Sigmoid colon (tissue), 6 donors: ENCODE measurements at regions not wholly inside any gene's neighbourhood (a gene's known extent, or its start where the extent isn't known, plus 50 kb on each side); places are given as distances from the start of the nearest gene placed in this dataset.

Source experiments
- DNase-seq: peaks from one replicate; pipeline ENCODE4 v3.0.0-alpha.2; 2019
- H3K27ac ChIP-seq, 4 donors: fragments of 200-600 bp; sonication (generic); one replicate each; pipeline ENCODE4 v1.5.1; 2016 to 2019; ENCODE audit warnings: mild to moderate bottlenecking in 1 of 4
- H3K27me3 ChIP-seq, 3 donors: fragments of 200-600 bp; sonication (generic); one replicate each; pipeline ENCODE4 v1.5.1; 2019; ENCODE audit warnings: mild to moderate bottlenecking in 1 of 3
- H3K36me3 ChIP-seq, 4 donors: fragments of 200-600 bp; sonication (generic); one replicate each; pipeline ENCODE4 v1.5.1; 2016 to 2019
- H3K4me1 ChIP-seq, 4 donors: fragments of 200-600 bp; sonication (generic); one replicate each; pipeline ENCODE4 v1.5.1; 2017 to 2019
- H3K4me3 ChIP-seq, 4 donors: fragments of 200-600 bp; sonication (generic); one replicate each; pipeline ENCODE4 v1.5.1; 2017 to 2019; ENCODE audit warnings: mild to moderate bottlenecking in 2 of 4, moderate library complexity in 1 of 4
- H3K9me3 ChIP-seq, 4 donors: fragments of 200-600 bp in 3 of 4; sonication (generic) in 3 of 4; one replicate each; pipeline versions ENCODE4 v1.5.1 to v1.6.1; 2013 to 2019
- CTCF ChIP-seq, 4 experiments: fragments of 450-650 bp in 3 of 4; fragments of 200-600 bp in 1 of 4; IDR thresholded peaks; one replicate each; pipeline ENCODE4 v1.5.1; 2016 to 2019; ENCODE audit warnings: antibody characterized with exemption in 4 of 4, mild to moderate bottlenecking in 3 of 4, moderate library complexity in 2 of 4
- EP300 ChIP-seq, 4 donors: sonication (generic); formaldehyde crosslinking; IDR thresholded peaks; one replicate each; pipeline ENCODE4 v1.6.1; 2017; ENCODE audit warnings: antibody characterized with exemption in 4 of 4
- POLR2A ChIP-seq, 2 donors: fragments of 450-650 bp; IDR thresholded peaks; one replicate each; pipeline ENCODE4 v1.6.1; 2016; ENCODE audit warnings: antibody characterized with exemption in 2 of 2, mild to moderate bottlenecking in 2 of 2, moderate library complexity in 2 of 2
- POLR2AphosphoS5 ChIP-seq, 4 donors: sonication (generic); formaldehyde crosslinking; IDR thresholded peaks; one replicate each; pipeline ENCODE4 v1.6.1; 2017; ENCODE audit warnings: antibody characterized with exemption in 4 of 4
- WGBS, 2 donors: extraction: QIAGEN DNeasy Blood & Tissue Kit; methylation state at CpG; one replicate each; pipeline ENCODE4 v1.1.7; 2013; 5-methylcytosine and 5-hydroxymethylcytosine counted together
- intact Hi-C: fragments of 100-400 bp; cut with DNase I; formaldehyde crosslinking; loops from one replicate; pipeline ENCODE4 v1.15.1; 2023
- donor health status: healthy with polysubstance abuse.
- donor health status: healthy.

DNA sequence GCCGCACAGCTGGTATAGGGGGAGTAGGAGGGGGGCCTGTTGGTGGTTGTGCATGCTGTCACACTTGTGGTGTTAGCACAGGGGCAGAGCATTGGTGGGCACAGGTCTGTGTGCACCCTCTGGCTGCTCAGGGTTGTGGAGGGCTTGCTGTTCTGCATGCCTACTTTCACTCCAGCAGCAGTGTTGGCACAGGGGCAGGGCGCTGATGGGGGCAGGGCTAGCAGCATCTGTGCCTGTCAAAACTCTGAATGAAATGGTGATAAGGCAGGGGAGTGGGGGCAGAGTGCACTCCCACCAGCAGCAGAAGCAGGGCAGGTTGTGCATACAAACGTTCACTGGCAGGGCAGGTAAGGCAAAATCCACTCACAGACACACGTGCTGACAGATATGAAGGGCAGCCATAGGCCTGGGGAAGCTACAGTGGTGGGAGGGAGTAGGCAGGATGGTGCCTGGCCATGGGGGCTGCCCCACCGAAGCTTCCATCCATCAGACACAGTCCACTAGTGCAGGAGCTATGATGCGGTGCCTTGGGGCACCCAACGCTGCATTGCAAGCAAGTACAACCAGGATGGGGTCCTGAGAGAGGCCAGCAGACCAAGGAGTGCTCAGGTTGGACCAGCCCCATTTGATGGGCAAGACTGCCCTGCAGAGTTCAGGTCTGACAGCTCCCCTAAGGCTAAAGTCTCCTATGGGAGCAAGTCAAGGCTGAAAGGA is 160.7 kb upstream of the SPANXC start:
- TF ChIP-seq CTCF (IDR thresholded peaks at IDR 0.05) (no peak), POLR2A (IDR thresholded peaks at IDR 0.05) (no peak), EP300 (IDR thresholded peaks at IDR 0.05) (no peak), POLR2AphosphoS5 (IDR thresholded peaks at IDR 0.05) (no peak)
- Histone ChIP-seq H3K4me3 (no peak overlapping the region), H3K9me3 (no peaks in the 10 kb centered on the region), H3K36me3 (no peaks in the 10 kb centered on the region), H3K27ac (no peak overlapping the region), H3K27me3 (no peaks in the 10 kb centered on the region), H3K4me1 (no peaks in the 10 kb centered on the region)
- intact Hi-C loops, result no loop called here
- WGBS, 2 donors, result 68 to 78% methylated on average over 7 of the region's 7 CpGs
- DNase-seq, result peak; percentile 34

DNA sequence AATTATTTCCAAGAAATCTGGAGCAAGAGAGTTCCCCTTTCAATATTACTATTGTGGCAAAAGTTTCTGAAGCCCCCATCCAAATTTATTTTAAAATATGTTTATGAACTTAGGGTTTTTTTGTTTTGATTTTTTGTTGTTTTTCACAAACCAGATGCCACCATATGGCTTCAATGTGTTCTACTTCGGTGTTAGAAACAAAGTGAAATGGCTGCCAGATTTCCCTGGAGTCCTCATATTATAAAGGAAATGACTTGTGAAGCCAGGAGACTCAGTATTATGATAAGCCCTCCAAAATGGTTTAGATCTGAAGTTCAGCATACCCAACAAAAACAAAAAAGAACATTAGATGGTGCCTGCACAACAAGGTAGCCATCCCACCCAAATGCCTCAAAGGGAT is 154.2 kb upstream of the SPANXC start:
- Histone ChIP-seq H3K4me3 (no peak overlapping the region), H3K4me1 (no peaks in the 10 kb centered on the region), H3K27ac (no peak overlapping the region), H3K9me3 (no peaks in the 10 kb centered on the region), H3K36me3 (no peaks in the 10 kb centered on the region), H3K27me3 (no peaks in the 10 kb centered on the region)
- intact Hi-C loops, result no loop called here
- 53 to 72% methylated on average over 1 of the region's 1 CpG for WGBS, 2 donors
- TF ChIP-seq POLR2AphosphoS5 (IDR thresholded peaks at IDR 0.05) (no peak), EP300 (IDR thresholded peaks at IDR 0.05) (no peak), CTCF (IDR thresholded peaks at IDR 0.05) (no peak), POLR2A (IDR thresholded peaks at IDR 0.05) (no peak)
- DNase-seq, result no peak

DNA sequence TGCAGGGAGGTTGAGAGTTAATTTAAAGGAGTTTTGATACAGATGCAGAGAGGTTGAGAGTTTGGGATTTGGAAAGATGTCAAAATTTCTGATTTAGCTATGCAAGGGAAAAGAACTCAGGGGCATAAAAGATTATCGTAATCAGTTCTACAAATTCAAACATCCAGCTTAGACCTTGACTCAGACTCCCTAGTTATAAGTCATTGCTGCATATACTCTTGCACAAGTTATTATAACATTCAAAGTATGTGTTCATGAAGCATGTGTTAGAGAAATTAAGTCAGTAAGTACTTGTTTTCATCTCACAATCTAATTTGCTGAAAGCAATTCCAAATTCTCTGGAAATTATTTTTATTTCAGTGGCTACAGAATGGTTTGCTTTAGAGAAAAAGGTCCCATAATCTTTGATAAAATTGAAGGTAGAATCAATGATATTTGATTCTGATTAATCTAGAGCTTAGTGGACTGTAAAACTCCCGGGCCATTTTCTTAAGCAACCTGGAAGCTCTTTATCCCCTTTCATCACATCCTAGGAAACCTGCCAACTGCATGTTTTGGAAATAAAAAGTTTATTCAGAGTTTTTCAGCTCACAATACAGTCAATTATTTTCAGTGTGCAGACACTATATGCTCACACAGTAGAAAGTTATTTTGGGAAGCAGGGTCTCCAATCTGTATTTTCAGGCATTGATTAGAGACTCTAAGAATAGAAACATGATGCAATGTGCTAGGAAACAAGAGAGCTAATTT is 132.9 kb upstream of the SPANXC start:
- intact Hi-C loops, result no loop called here
- no peak for DNase-seq
- Histone ChIP-seq H3K27me3 (no peaks in the 10 kb centered on the region), H3K36me3 (no peaks in the 10 kb centered on the region), H3K4me1 (no peaks in the 10 kb centered on the region), H3K4me3 (no peak overlapping the region), H3K9me3 (no peaks in the 10 kb centered on the region), H3K27ac (no peak overlapping the region)
- WGBS, 2 donors, result 84 to 89% methylated on average over 2 of the region's 2 CpGs
- TF ChIP-seq EP300 (IDR thresholded peaks at IDR 0.05), result no peak
- TF ChIP-seq CTCF (IDR thresholded peaks at IDR 0.05), result no peak
- TF ChIP-seq POLR2A (IDR thresholded peaks at IDR 0.05), result no peak
- no peak for TF ChIP-seq POLR2AphosphoS5 (IDR thresholded peaks at IDR 0.05)

DNA sequence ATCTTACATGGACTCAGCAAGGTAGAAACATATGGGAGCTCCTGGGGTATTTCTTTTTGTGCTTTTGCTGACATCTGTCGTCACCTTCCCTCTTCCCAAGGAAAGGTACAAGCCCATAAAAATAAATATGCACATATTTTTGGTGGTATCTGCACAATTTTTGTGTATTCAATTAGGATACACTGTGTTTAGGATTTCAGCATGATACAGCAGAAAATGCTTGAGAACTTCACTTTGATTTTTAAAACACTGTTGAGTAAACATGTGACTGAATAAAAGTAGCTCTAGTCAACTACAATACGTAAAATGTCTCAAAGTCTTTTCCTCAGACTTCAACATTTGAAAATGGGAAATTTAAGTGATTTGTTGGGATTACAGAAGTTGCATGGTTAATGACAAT is 99.4 kb upstream of the SPANXC start:
- H3K4me1 ChIP-seq, result no peaks in the 10 kb centered on the region
- H3K27ac ChIP-seq, result no peak overlapping the region
- H3K36me3 ChIP-seq, result no peaks in the 10 kb centered on the region
- TF ChIP-seq POLR2AphosphoS5 (IDR thresholded peaks at IDR 0.05), result no peak
- TF ChIP-seq EP300 (IDR thresholded peaks at IDR 0.05), result no peak
- no peak for TF ChIP-seq POLR2A (IDR thresholded peaks at IDR 0.05)
- no peak for TF ChIP-seq CTCF (IDR thresholded peaks at IDR 0.05)
- intact Hi-C loops, result no loop called here
- H3K9me3 ChIP-seq, result no peaks in the 10 kb centered on the region
- no peak for DNase-seq
- no peak overlapping the region for H3K4me3 ChIP-seq
- 87 to 88% methylated on average over 2 of the region's 2 CpGs for WGBS, 2 donors
- no peaks in the 10 kb centered on the region for H3K27me3 ChIP-seq
